ENCODE measurements at regions not wholly inside any gene's neighbourhood (a gene's known extent, or its start where the extent isn't known, plus 50 kb on each side); places are given as distances from the start of the nearest gene placed in this dataset.

GRCh38 chr13:62704875-62705274, 1289.2 kb upstream of the PCDH20 start:
- no peak for ATAC-seq
- TF ChIP-seq YY1 (IDR thresholded peaks at IDR 0.05; ENCODE audit: low read depth, low read length) (no peak), ATF3 (IDR thresholded peaks at IDR 0.05; ENCODE audit: borderline replicate concordance, extremely low read depth, low read depth, low read length) (no peak), LARP7 (IDR thresholded peaks at IDR 0.05) (no peak)
- no peak overlapping the region for H3K9ac ChIP-seq (ENCODE audit: control insufficient read depth, insufficient read depth, low read length)
- no peaks in the 10 kb centered on the region for H3K27me3 ChIP-seq (replicated peaks in 1 of 2; ENCODE audit: control insufficient read depth in 2 of 2, insufficient read depth in 2 of 2, low read length in 1 of 2)
- H3K9me3 ChIP-seq (replicated peaks; ENCODE audit: control insufficient read depth, insufficient read depth, low read length) = no peaks in the 10 kb centered on the region
- ChIA-PET POLR2A (no interaction called here), RAD21 (ENCODE audit: unreplicated experiment) (no interaction called here), SMC1A (ENCODE audit: uncharacterized antibody, unreplicated experiment) (no interaction called here), CTCF (interaction anchor here (1.6 kb wide), 1 partner anchor 11 kb away, joined by 3 read pairs; no protein-coding TSS in a partner anchor)
- no peak overlapping the region for H3K4me3 ChIP-seq
- FAIRE-seq = no peak
- H3K79me2 ChIP-seq (ENCODE audit: control insufficient read depth, insufficient read depth, low read length) = no peaks in the 10 kb centered on the region
- no peaks in the 10 kb centered on the region for H3K36me3 ChIP-seq (ENCODE audit: control insufficient read depth in 2 of 2, insufficient read depth in 2 of 2, low read length in 1 of 2)
- H3K4me2 ChIP-seq (ENCODE audit: control insufficient read depth, insufficient read depth) = no peak overlapping the region
- no peak overlapping the region for H3K27ac ChIP-seq (ENCODE audit: control insufficient read depth, insufficient read depth)
- in situ Hi-C loops (cut with MboI) = no loop called here
- H2AFZ ChIP-seq (ENCODE audit: control insufficient read depth, low read depth, low read length) = no peak overlapping the region
- DNase-seq (ENCODE audit: low read depth, low spot score) = no peak
- H3K4me1 ChIP-seq (ENCODE audit: control insufficient read depth, insufficient read depth, low read length) = no peaks in the 10 kb centered on the region
- BruUV-seq (replicated peaks) = no TSS peak
- no peaks in the 10 kb centered on the region for H4K20me1 ChIP-seq (ENCODE audit: control insufficient read depth, insufficient read depth)
- intact Hi-C loops (cut with micrococcal nuclease; ENCODE audit: unreplicated experiment) = no loop called here

GRCh38 chr13:62702502-62702901, 1286.9 kb upstream of the PCDH20 start:
- Histone ChIP-seq H3K27ac (ENCODE audit: control insufficient read depth, insufficient read depth) (no peak overlapping the region), H3K9ac (ENCODE audit: control insufficient read depth, insufficient read depth, low read length) (no peak overlapping the region), H3K4me2 (ENCODE audit: control insufficient read depth, insufficient read depth) (no peak overlapping the region), H3K4me3 (no peak overlapping the region), H3K9me3 (replicated peaks; ENCODE audit: control insufficient read depth, insufficient read depth, low read length) (no peaks in the 10 kb centered on the region), H4K20me1 (ENCODE audit: control insufficient read depth, insufficient read depth) (no peaks in the 10 kb centered on the region), H3K36me3 (ENCODE audit: control insufficient read depth in 2 of 2, insufficient read depth in 2 of 2, low read length in 1 of 2) (no peaks in the 10 kb centered on the region), H2AFZ (ENCODE audit: control insufficient read depth, low read depth, low read length) (no peak overlapping the region), H3K27me3 (replicated peaks in 1 of 2; ENCODE audit: control insufficient read depth in 2 of 2, insufficient read depth in 2 of 2, low read length in 1 of 2) (no peaks in the 10 kb centered on the region), H3K79me2 (ENCODE audit: control insufficient read depth, insufficient read depth, low read length) (no peaks in the 10 kb centered on the region), H3K4me1 (ENCODE audit: control insufficient read depth, insufficient read depth, low read length) (no peaks in the 10 kb centered on the region)
- SMC1A ChIA-PET (ENCODE audit: uncharacterized antibody, unreplicated experiment) = no interaction called here
- intact Hi-C loops (cut with micrococcal nuclease; ENCODE audit: unreplicated experiment) (no loop called here), in situ Hi-C loops (cut with MboI) (no loop called here)
- ATAC-seq (no peak), FAIRE-seq (no peak), DNase-seq (ENCODE audit: low read depth, low spot score) (no peak)
- no peak for TF ChIP-seq TBL1XR1 (IDR thresholded peaks at IDR 0.05; ENCODE audit: low read depth, low read length)
- no peak for TF ChIP-seq E2F8 (IDR thresholded peaks at IDR 0.05; ENCODE audit: low read depth, partially characterized antibody)
- TF ChIP-seq NKRF (conservative IDR thresholded peaks at IDR 0.05) = no peak
- TF ChIP-seq IRF4 (IDR thresholded peaks at IDR 0.05; ENCODE audit: low read depth, low read length) = no peak
- no peak for TF ChIP-seq FOS (IDR thresholded peaks at IDR 0.05; ENCODE audit: borderline replicate concordance, extremely low read depth, insufficient read length)
- TF ChIP-seq ETV6 (conservative IDR thresholded peaks at IDR 0.05 in 1 of 2, IDR thresholded peaks at IDR 0.05 in 1 of 2; ENCODE audit: borderline replicate concordance in 1 of 2, low read depth in 1 of 2) = no peak
- no peak for TF ChIP-seq TAF1 (IDR thresholded peaks at IDR 0.05; ENCODE audit: borderline replicate concordance, low read depth, low read length)
- no peak for TF ChIP-seq ZNF24 (IDR thresholded peaks at IDR 0.05)
- POLR2A ChIA-PET = no interaction called here
- CTCF ChIA-PET = no interaction called here
- BruUV-seq (replicated peaks) = no TSS peak
- RAD21 ChIA-PET (ENCODE audit: unreplicated experiment) = no interaction called here
